ENCODE measurements at regions not wholly inside any gene's neighbourhood (a gene's known extent, or its start where the extent isn't known, plus 50 kb on each side); places are given as distances from the start of the nearest gene placed in this dataset.
A peak's percentile ranks its signal among the peaks of the same experiment; 100 is the strongest.
"Not testable (repeated sequence)": the region's sequence is repeated elsewhere in the genome, so short reads cannot be mapped to it uniquely, and the experiment has no call there.

DNA sequence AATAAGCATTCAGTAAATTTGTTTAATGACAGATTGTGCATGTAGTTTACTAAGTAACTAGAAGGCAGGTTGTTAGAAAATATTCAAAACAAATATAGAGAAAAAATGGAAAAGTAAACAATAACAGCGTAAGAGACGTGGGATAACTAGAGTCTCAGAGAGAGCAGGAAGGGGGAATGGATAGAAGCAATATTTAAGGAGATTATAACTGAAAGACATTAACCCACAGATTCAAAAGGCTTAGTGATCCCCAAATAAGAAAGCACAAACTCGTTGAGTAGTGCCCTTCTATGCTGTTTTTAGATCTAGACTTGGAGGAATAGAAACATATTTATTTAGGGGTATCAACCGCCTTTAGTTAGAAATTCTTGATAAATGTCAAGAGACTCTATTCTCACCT, 169.7 kb upstream of the RGS6 start:
- H3K9me3 Mint-ChIP-seq: no peaks in the 10 kb centered on the region
- H3K36me3 Mint-ChIP-seq (ENCODE audit: low read depth): no peaks in the 10 kb centered on the region
- H3K4me3 Mint-ChIP-seq: no peak overlapping the region
- peaks cover 19% of the 10 kb centered on the region for H3K27me3 Mint-ChIP-seq (ENCODE audit: insufficient read depth)
- TF ChIP-seq, protein P1, sequence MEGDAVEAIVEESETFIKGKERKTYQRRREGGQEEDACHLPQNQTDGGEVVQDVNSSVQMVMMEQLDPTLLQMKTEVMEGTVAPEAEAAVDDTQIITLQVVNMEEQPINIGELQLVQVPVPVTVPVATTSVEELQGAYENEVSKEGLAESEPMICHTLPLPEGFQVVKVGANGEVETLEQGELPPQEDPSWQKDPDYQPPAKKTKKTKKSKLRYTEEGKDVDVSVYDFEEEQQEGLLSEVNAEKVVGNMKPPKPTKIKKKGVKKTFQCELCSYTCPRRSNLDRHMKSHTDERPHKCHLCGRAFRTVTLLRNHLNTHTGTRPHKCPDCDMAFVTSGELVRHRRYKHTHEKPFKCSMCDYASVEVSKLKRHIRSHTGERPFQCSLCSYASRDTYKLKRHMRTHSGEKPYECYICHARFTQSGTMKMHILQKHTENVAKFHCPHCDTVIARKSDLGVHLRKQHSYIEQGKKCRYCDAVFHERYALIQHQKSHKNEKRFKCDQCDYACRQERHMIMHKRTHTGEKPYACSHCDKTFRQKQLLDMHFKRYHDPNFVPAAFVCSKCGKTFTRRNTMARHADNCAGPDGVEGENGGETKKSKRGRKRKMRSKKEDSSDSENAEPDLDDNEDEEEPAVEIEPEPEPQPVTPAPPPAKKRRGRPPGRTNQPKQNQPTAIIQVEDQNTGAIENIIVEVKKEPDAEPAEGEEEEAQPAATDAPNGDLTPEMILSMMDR (IDR thresholded peaks at IDR 0.05): no peak
- H3K4me1 Mint-ChIP-seq (ENCODE audit: low read depth): peaks cover 8% of the 10 kb centered on the region
- DNase-seq: no peak
- H3K27ac Mint-ChIP-seq: no peak overlapping the region

- TF ChIP-seq, protein P1 (IDR thresholded peaks at IDR 0.05): no peak
- no peaks in the 10 kb centered on the region for H3K36me3 Mint-ChIP-seq (ENCODE audit: low read depth)
- peaks cover 8% of the 10 kb centered on the region for H3K4me1 Mint-ChIP-seq (ENCODE audit: low read depth)
- peaks cover 19% of the 10 kb centered on the region for H3K27me3 Mint-ChIP-seq (ENCODE audit: insufficient read depth)
- H3K9me3 Mint-ChIP-seq: no peaks in the 10 kb centered on the region
- no peak for DNase-seq
- peak overlapping the region; percentile 67 for H3K4me3 Mint-ChIP-seq
- no peak overlapping the region for H3K27ac Mint-ChIP-seq
These were observed 167.4 kb upstream of the RGS6 start for GRCh38 chr14:71764701-71765382.

DNA sequence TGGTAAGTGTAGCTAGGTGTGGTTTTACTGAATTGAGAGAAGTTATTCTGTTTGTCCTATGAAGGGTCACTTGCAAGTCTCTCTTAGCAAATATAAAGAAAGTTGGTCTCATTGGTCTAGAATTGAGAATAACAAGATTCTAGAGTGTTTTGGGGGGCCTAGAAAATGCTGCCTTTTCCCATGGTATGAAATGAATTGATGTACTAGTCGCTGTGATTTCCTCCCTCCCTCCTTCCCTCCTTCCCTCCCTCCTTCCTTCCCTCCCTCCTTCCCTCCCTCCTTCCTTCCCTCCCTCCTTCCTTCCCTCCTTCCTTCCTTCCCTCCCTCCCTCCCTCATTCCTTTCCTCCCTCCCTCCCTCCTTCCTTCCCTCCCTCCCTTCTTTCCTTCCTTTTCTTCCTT, 166.7 kb upstream of the RGS6 start:
- Mint-ChIP-seq H3K36me3 (ENCODE audit: low read depth) (no peaks in the 10 kb centered on the region), H3K4me1 (ENCODE audit: low read depth) (peaks cover 8% of the 10 kb centered on the region), H3K27ac (no peak overlapping the region), H3K4me3 (peak overlapping the region; percentile 67; the same call in 1 of the 2 replicates), H3K9me3 (no peaks in the 10 kb centered on the region), H3K27me3 (ENCODE audit: insufficient read depth) (peaks cover 21% of the 10 kb centered on the region)
- no peak for DNase-seq
- TF ChIP-seq, protein P1 (IDR thresholded peaks at IDR 0.05): no peak

DNA sequence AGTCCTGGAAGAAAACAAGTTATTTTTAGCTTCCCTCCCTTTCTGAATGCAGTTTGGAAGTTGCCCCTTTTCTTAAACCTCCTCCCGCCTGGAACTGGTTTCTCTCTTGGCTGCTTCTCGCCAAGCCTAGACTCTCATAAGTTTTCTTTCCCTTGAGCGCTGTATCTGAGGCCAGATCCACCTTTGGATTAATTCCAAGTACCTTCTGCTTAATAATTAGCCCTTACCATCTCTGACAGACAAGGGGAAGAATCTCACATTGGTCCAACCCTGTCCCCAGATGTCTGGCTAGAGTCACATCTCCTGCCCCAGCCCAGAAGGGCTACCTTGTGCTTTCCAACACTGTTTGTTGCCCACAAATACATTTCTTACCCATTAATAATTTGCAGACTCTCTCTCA, 161.8 kb upstream of the RGS6 start:
- Mint-ChIP-seq H3K27me3 (ENCODE audit: insufficient read depth) (peaks cover 29% of the 10 kb centered on the region), H3K9me3 (peaks cover 26% of the 10 kb centered on the region), H3K4me3 (no peak overlapping the region), H3K36me3 (ENCODE audit: low read depth) (peaks cover 16% of the 10 kb centered on the region), H3K4me1 (ENCODE audit: low read depth) (no peaks in the 10 kb centered on the region), H3K27ac (no peak overlapping the region)
- TF ChIP-seq, protein P1 (IDR thresholded peaks at IDR 0.05): no peak
- DNase-seq: no peak

GRCh38 chr14:71771421-71771820, 160.8 kb upstream of the RGS6 start:
- peaks cover 16% of the 10 kb centered on the region for H3K36me3 Mint-ChIP-seq (ENCODE audit: low read depth)
- H3K4me1 Mint-ChIP-seq (ENCODE audit: low read depth); H3K27ac Mint-ChIP-seq: not testable (repeated sequence)

GRCh38 chr14:71771996-71772395, 160.2 kb upstream of the RGS6 start:
- H3K27ac Mint-ChIP-seq; H3K4me3 Mint-ChIP-seq; H3K4me1 Mint-ChIP-seq (ENCODE audit: low read depth); DNase-seq: not testable (repeated sequence)
- Mint-ChIP-seq H3K27me3 (ENCODE audit: insufficient read depth) (peaks cover 19% of the 10 kb centered on the region), H3K9me3 (peaks cover 26% of the 10 kb centered on the region), H3K36me3 (ENCODE audit: low read depth) (peaks cover 16% of the 10 kb centered on the region)

More at GRCh38 chr14:71771421-71771820, 160.8 kb upstream of the RGS6 start:
- DNase-seq, H3K4me3 Mint-ChIP-seq: not testable (repeated sequence)
- Mint-ChIP-seq H3K9me3 (peaks cover 26% of the 10 kb centered on the region), H3K27me3 (ENCODE audit: insufficient read depth) (peaks cover 23% of the 10 kb centered on the region)
